ENCODE measurements at regions not wholly inside any gene's neighbourhood (a gene's known extent, or its start where the extent isn't known, plus 50 kb on each side); places are given as distances from the start of the nearest gene placed in this dataset.

- TF ChIP-seq, protein P1, sequence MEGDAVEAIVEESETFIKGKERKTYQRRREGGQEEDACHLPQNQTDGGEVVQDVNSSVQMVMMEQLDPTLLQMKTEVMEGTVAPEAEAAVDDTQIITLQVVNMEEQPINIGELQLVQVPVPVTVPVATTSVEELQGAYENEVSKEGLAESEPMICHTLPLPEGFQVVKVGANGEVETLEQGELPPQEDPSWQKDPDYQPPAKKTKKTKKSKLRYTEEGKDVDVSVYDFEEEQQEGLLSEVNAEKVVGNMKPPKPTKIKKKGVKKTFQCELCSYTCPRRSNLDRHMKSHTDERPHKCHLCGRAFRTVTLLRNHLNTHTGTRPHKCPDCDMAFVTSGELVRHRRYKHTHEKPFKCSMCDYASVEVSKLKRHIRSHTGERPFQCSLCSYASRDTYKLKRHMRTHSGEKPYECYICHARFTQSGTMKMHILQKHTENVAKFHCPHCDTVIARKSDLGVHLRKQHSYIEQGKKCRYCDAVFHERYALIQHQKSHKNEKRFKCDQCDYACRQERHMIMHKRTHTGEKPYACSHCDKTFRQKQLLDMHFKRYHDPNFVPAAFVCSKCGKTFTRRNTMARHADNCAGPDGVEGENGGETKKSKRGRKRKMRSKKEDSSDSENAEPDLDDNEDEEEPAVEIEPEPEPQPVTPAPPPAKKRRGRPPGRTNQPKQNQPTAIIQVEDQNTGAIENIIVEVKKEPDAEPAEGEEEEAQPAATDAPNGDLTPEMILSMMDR (IDR thresholded peaks at IDR 0.05): no peak
- TF ChIP-seq POLR2A (IDR thresholded peaks at IDR 0.05) (no peak), EP300 (IDR thresholded peaks at IDR 0.05) (no peak)
These were observed 338.0 kb downstream of the BCL11A start for GRCh38 chr2:60215386-60215901.
